ENCODE measurements at regions not wholly inside any gene's neighbourhood (a gene's known extent, or its start where the extent isn't known, plus 50 kb on each side); places are given as distances from the start of the nearest gene placed in this dataset.

DNA sequence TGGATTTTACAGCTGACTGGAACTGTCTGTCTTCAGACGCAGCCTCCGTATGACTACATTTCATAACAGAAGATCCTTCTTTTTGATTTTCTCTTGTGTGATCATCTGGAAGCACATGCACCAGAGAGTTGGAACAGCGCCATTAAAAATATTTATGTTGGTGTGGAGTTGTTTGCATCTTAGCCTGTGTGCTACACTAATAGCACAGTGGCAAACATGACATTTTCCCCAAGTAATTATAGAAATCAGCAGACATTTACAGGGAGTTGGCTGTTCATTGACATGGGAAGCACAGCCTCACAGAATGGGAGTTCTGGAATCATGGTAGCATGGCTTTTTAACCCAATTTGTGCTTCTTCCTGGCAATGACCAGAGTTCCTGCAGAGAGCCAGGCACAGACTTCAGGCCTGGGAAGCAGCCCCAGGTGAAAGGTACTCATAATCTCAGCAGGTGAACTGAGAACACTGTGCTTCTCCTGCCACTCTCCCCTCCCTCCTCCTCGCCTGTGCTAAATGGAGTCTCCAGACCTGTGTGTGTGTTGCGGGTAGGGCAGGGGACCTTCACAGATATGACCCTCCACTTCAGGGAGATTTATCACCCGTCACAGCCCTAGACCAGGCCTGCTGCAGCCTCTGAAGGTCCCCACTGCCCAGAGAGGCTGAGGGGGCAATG is 82.8 kb upstream of the PLET1 start:
- no peaks in the 10 kb centered on the region for H3K9me3 ChIP-seq (ENCODE audit: insufficient read depth, low read length)

GRCh38 chr11:112344040-112344413 is 83.4 kb upstream of the PLET1 start:
- Histone ChIP-seq H3K4me2 (ENCODE audit: low read length) (no peak overlapping the region), H2AFZ (ENCODE audit: low read depth, low read length) (no peak overlapping the region), H3K27ac (ENCODE audit: low read length) (no peak overlapping the region), H3K9me3 (ENCODE audit: insufficient read depth, low read length) (no peaks in the 10 kb centered on the region), H3K4me1 (ENCODE audit: low read length) (no peaks in the 10 kb centered on the region), H4K20me1 (ENCODE audit: insufficient read depth, low read length) (no peaks in the 10 kb centered on the region), H3K4me3 (ENCODE audit: low read length) (no peak overlapping the region), H3K79me2 (ENCODE audit: low read length) (no peaks in the 10 kb centered on the region), H3K9ac (ENCODE audit: low read length) (no peak overlapping the region), H3K27me3 (ENCODE audit: low read depth, low read length) (peaks cover 24% of the 10 kb centered on the region), H3K36me3 (replicated peaks; ENCODE audit: low read depth, low read length) (no peaks in the 10 kb centered on the region)
- no peak for TF ChIP-seq EZH2phosphoT487 (IDR thresholded peaks at IDR 0.05; ENCODE audit: low read depth)
- TF ChIP-seq, protein P1, sequence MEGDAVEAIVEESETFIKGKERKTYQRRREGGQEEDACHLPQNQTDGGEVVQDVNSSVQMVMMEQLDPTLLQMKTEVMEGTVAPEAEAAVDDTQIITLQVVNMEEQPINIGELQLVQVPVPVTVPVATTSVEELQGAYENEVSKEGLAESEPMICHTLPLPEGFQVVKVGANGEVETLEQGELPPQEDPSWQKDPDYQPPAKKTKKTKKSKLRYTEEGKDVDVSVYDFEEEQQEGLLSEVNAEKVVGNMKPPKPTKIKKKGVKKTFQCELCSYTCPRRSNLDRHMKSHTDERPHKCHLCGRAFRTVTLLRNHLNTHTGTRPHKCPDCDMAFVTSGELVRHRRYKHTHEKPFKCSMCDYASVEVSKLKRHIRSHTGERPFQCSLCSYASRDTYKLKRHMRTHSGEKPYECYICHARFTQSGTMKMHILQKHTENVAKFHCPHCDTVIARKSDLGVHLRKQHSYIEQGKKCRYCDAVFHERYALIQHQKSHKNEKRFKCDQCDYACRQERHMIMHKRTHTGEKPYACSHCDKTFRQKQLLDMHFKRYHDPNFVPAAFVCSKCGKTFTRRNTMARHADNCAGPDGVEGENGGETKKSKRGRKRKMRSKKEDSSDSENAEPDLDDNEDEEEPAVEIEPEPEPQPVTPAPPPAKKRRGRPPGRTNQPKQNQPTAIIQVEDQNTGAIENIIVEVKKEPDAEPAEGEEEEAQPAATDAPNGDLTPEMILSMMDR (IDR thresholded peaks at IDR 0.05; ENCODE audit: low read depth, low read length), result no peak

More for the DNA sequence above, 82.8 kb upstream of the PLET1 start:
- Histone ChIP-seq H4K20me1 (ENCODE audit: insufficient read depth, low read length) (no peaks in the 10 kb centered on the region), H3K79me2 (ENCODE audit: low read length) (no peaks in the 10 kb centered on the region), H3K4me1 (ENCODE audit: low read length) (no peaks in the 10 kb centered on the region), H3K4me3 (ENCODE audit: low read length) (no peak overlapping the region), H3K27me3 (ENCODE audit: low read depth, low read length) (peaks cover 24% of the 10 kb centered on the region), H3K4me2 (ENCODE audit: low read length) (no peak overlapping the region), H3K27ac (ENCODE audit: low read length) (no peak overlapping the region), H2AFZ (ENCODE audit: low read depth, low read length) (no peak overlapping the region), H3K36me3 (replicated peaks; ENCODE audit: low read depth, low read length) (no peaks in the 10 kb centered on the region), H3K9ac (ENCODE audit: low read length) (no peak overlapping the region)
- TF ChIP-seq, protein P1 (IDR thresholded peaks at IDR 0.05; ENCODE audit: low read depth, low read length), result no peak
- TF ChIP-seq EZH2phosphoT487 (IDR thresholded peaks at IDR 0.05; ENCODE audit: low read depth), result no peak

GRCh38 chr11:112345166-112345565 is 84.5 kb upstream of the PLET1 start:
- H3K4me3 ChIP-seq (ENCODE audit: low read length), result no peak overlapping the region
- no peaks in the 10 kb centered on the region for H3K79me2 ChIP-seq (ENCODE audit: low read length)
- H3K4me2 ChIP-seq (ENCODE audit: low read length), result no peak overlapping the region
- H2AFZ ChIP-seq (ENCODE audit: low read depth, low read length), result no peak overlapping the region
- peaks cover 17% of the 10 kb centered on the region; the same call in 1 of the 2 replicates for H3K27me3 ChIP-seq (ENCODE audit: low read depth, low read length)
- H4K20me1 ChIP-seq (ENCODE audit: insufficient read depth, low read length), result no peaks in the 10 kb centered on the region
- H3K9me3 ChIP-seq (ENCODE audit: insufficient read depth, low read length), result no peaks in the 10 kb centered on the region
- H3K27ac ChIP-seq (ENCODE audit: low read length), result no peak overlapping the region
- TF ChIP-seq, protein P1 (IDR thresholded peaks at IDR 0.05; ENCODE audit: low read depth, low read length), result no peak
- TF ChIP-seq EZH2phosphoT487 (IDR thresholded peaks at IDR 0.05; ENCODE audit: low read depth), result no peak
- H3K9ac ChIP-seq (ENCODE audit: low read length), result no peak overlapping the region
- no peaks in the 10 kb centered on the region for H3K4me1 ChIP-seq (ENCODE audit: low read length)
- H3K36me3 ChIP-seq (replicated peaks; ENCODE audit: low read depth, low read length), result no peaks in the 10 kb centered on the region

DNA sequence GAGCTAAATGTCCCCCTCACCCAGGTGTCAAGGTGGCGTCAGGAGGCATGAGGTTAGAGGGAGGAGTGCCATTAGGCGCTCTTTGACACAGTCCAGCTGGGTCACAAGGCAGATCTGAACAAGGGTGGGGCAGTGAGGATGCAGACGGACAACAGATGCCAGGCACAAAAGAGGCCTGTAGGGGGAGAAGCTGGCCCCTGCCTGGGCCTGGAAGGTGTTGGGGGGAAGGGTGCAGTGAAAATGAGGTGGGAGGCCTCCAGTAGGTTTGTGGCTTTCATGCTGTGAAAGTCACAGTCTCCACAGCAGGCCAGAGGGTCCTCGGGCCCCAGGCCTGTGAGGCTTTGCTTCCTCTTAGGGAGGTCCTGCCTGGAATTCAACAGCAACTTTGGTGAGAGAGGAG is 85.0 kb upstream of the PLET1 start:
- TF ChIP-seq, protein P1 (IDR thresholded peaks at IDR 0.05; ENCODE audit: low read depth, low read length), result no peak
- TF ChIP-seq EZH2phosphoT487 (IDR thresholded peaks at IDR 0.05; ENCODE audit: low read depth), result no peak
- no peaks in the 10 kb centered on the region for H3K9me3 ChIP-seq (ENCODE audit: insufficient read depth, low read length)
- no peak overlapping the region for H2AFZ ChIP-seq (ENCODE audit: low read depth, low read length)

More for the DNA sequence above, 85.0 kb upstream of the PLET1 start:
- Histone ChIP-seq H3K4me2 (ENCODE audit: low read length) (no peak overlapping the region), H4K20me1 (ENCODE audit: insufficient read depth, low read length) (no peaks in the 10 kb centered on the region), H3K4me1 (ENCODE audit: low read length) (no peaks in the 10 kb centered on the region), H3K4me3 (ENCODE audit: low read length) (no peak overlapping the region), H3K79me2 (ENCODE audit: low read length) (no peaks in the 10 kb centered on the region), H3K9ac (ENCODE audit: low read length) (no peak overlapping the region), H3K36me3 (replicated peaks; ENCODE audit: low read depth, low read length) (no peaks in the 10 kb centered on the region), H3K27me3 (ENCODE audit: low read depth, low read length) (peaks cover 21% of the 10 kb centered on the region; the same call in 1 of the 2 replicates), H3K27ac (ENCODE audit: low read length) (no peak overlapping the region)

Measured in OCI-LY3 (cell line).